ENCODE measurements at regions not wholly inside any gene's neighbourhood (a gene's known extent, or its start where the extent isn't known, plus 50 kb on each side); places are given as distances from the start of the nearest gene placed in this dataset.

- DNase-seq = no peak
Observed at GRCh38 chr17:15177343-15177742, 87.8 kb downstream of the PMP22 start.

- DNase-seq = no peak
Observed at GRCh38 chr17:15175356-15175755, 89.8 kb downstream of the PMP22 start.

GRCh38 chr17:15171167-15172047 lies 93.7 kb downstream of the PMP22 start:
- DNase-seq = peak; percentile 11

GRCh38 chr17:15169676-15170075 lies 95.5 kb downstream of the PMP22 start:
- no peak for DNase-seq

- no peak for DNase-seq
Observed at GRCh38 chr17:15168379-15168778, 96.7 kb downstream of the PMP22 start.

GRCh38 chr17:15161395-15161794 lies 103.7 kb downstream of the PMP22 start:
- DNase-seq = no peak

GRCh38 chr17:15157051-15157450 lies 108.1 kb downstream of the PMP22 start:
- DNase-seq = no peak

- no peak for DNase-seq
Observed at GRCh38 chr17:15154618-15155017, 110.5 kb downstream of the PMP22 start.

GRCh38 chr17:15145621-15146020 lies 119.5 kb downstream of the PMP22 start:
- no peak for DNase-seq

- no peak for DNase-seq
Observed at GRCh38 chr17:15143524-15143923, 121.6 kb downstream of the PMP22 start.

GRCh38 chr17:15134363-15134762 lies 130.8 kb downstream of the PMP22 start:
- no peak for DNase-seq

GRCh38 chr17:15133826-15134225 lies 131.3 kb downstream of the PMP22 start:
- DNase-seq = no peak

GRCh38 chr17:15133143-15133542 lies 132.0 kb downstream of the PMP22 start:
- DNase-seq = no peak

GRCh38 chr17:15130426-15130825 lies 134.7 kb downstream of the PMP22 start:
- DNase-seq = no peak

- DNase-seq = no peak
Observed at GRCh38 chr17:15129986-15130385, 135.1 kb downstream of the PMP22 start.

GRCh38 chr17:15124746-15125145 lies 140.4 kb downstream of the PMP22 start:
- no peak for DNase-seq

GRCh38 chr17:15124264-15124595 lies 140.9 kb downstream of the PMP22 start:
- DNase-seq = no peak

- DNase-seq = no peak
Observed at GRCh38 chr17:15123593-15124263, 141.4 kb downstream of the PMP22 start.

- DNase-seq = no peak
Observed at GRCh38 chr17:15122857-15123256, 142.3 kb downstream of the PMP22 start.

GRCh38 chr17:15121426-15121825 lies 143.7 kb downstream of the PMP22 start:
- no peak for DNase-seq

- DNase-seq = no peak
Observed at GRCh38 chr17:15119968-15120367, 145.2 kb downstream of the PMP22 start.

- DNase-seq = no peak
Observed at GRCh38 chr17:15117239-15117638, 147.9 kb downstream of the PMP22 start.

GRCh38 chr17:15112846-15113617 lies 152.1 kb downstream of the PMP22 start:
- DNase-seq = no peak

GRCh38 chr17:15109608-15110007 lies 155.5 kb downstream of the PMP22 start:
- DNase-seq = no peak

All from CD4-positive, alpha-beta T cell treated with Interleukin-10 for 1 hour (primary cell).